ENCODE measurements at regions not wholly inside any gene's neighbourhood (a gene's known extent, or its start where the extent isn't known, plus 50 kb on each side); places are given as distances from the start of the nearest gene placed in this dataset.
A peak's percentile ranks its signal among the peaks of the same experiment; 100 is the strongest.
"Not testable (repeated sequence)": the region's sequence is repeated elsewhere in the genome, so short reads cannot be mapped to it uniquely, and the experiment has no call there.

DNA sequence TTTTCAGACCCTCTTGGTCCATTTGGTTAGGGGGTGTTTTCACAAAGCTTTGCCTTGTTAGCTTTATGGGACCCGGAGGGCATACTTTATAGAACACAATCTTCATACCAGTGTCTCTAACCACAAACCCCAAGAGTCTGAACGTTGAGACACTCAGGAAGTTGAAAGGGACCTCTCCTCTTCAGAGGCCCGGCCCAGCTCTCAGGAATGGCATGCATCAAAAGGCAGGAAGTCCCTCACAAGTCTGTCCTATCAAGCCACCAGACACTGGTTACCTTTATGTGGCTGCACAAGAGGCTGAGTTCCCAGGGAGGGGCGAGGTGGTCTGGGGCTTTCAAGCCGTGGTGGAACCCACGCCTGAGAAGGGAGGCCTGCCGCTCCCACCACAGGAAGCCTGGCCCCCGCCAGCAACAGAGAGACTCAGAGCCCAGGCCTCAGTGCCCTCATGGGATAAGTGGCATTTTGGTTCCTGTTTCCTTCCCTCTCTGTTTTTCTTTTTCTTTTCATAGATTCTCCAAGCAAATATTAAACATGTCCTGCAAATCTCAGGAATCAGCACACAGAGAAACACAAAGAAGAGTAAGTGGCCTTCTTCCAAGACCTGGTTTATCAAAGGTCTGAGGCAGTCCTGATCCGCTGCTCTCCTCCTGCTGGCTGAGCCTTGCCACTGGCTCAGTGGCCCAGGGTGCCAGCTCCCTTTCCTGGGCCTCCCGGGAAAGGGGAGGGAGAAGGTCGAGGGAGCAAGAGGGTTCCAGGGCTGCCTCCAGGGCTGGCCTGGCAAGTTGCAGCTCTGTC lies 50.6 kb upstream of the SMURF2 start:
- H3K4me3 ChIP-seq (ENCODE audit: control insufficient read depth, low read depth, low read length); DNase-seq (ENCODE audit: low read depth): not testable (repeated sequence)
- peak; percentile 16 for TF ChIP-seq CTCF (IDR thresholded peaks at IDR 0.05; ENCODE audit: control insufficient read depth, insufficient read depth, low read depth, low read length, missing control alignments)

Measured in AG09309 (cell line).